HCT116 (cell line): ENCODE measurements at regions not wholly inside any gene's neighbourhood (a gene's known extent, or its start where the extent isn't known, plus 50 kb on each side); places are given as distances from the start of the nearest gene placed in this dataset.

Source experiments
- EZH2 ChIP-seq: fragments of 200-600 bp; sonication (generic); IDR thresholded peaks from 2 replicates; pipeline ENCODE4 v1.6.1; 2017; ENCODE audit warnings: antibody characterized with exemption, mixed run types
- EZH2phosphoT487 ChIP-seq: fragments of 200-600 bp; IDR thresholded peaks from 2 replicates; pipeline ENCODE4 v1.6.1; 2018; ENCODE audit warnings: antibody characterized with exemption, borderline replicate concordance
- JUND ChIP-seq: IDR thresholded peaks from 2 replicates; pipeline ENCODE4 v1.6.1; 2012
- POLR2A ChIP-seq: IDR thresholded peaks from 2 replicates; pipeline ENCODE4 v1.7.0; 2011; ENCODE audit warnings: borderline replicate concordance; ENCODE audit not compliant: insufficient read depth, insufficient read length; ENCODE audit errors: extremely low read depth
- POLR2AphosphoS5 ChIP-seq: IDR thresholded peaks from 2 replicates; pipeline ENCODE4 v1.6.1; 2011; ENCODE audit warnings: mild to moderate bottlenecking, low read depth, low read length, moderate library complexity
- TF ChIP-seq, protein P1 (sequence below): IDR thresholded peaks from 2 replicates; pipeline ENCODE4 v1.6.1; 2012
- TF ChIP-seq, protein P2 (sequence below), 3 experiments: fragments of 200-600 bp in 1 of 3; sonication (generic) in 1 of 3; IDR thresholded peaks in 2 of 3; conservative IDR thresholded peaks in 1 of 3; 2 replicates each; pipeline ENCODE4 v1.5.1; 2012 to 2017; ENCODE audit warnings: low read depth in 2 of 3, low read length in 2 of 3, antibody characterized with exemption in 1 of 3, borderline replicate concordance in 1 of 3, control low read depth in 1 of 3, mild to moderate bottlenecking in 1 of 3, mixed read lengths in 1 of 3, mixed run types in 1 of 3, moderate library complexity in 1 of 3; ENCODE audit not compliant: insufficient read depth in 1 of 3

DNA sequence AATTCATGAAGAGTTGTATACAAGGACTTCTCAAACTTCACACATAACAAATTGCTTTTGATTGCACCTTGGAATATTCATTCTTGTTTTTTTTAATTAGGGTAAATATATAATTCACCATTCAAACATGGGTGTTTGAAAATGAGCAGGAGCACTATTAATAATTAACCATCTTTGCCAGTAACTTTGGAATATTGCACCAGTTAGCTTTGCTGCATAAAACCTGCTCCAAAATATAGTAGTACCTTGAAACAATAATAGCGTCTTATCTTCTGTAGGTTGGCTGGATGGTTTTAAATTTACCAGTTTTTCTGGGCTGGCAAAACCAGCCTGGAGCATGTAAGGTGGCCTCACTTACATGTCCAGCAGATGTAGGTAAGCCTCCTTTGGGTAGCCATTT, 1112.4 kb downstream of the TRHDE start:
- TF ChIP-seq, protein P1, sequence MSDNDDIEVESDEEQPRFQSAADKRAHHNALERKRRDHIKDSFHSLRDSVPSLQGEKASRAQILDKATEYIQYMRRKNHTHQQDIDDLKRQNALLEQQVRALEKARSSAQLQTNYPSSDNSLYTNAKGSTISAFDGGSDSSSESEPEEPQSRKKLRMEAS: no peak
- TF ChIP-seq, protein P2, sequence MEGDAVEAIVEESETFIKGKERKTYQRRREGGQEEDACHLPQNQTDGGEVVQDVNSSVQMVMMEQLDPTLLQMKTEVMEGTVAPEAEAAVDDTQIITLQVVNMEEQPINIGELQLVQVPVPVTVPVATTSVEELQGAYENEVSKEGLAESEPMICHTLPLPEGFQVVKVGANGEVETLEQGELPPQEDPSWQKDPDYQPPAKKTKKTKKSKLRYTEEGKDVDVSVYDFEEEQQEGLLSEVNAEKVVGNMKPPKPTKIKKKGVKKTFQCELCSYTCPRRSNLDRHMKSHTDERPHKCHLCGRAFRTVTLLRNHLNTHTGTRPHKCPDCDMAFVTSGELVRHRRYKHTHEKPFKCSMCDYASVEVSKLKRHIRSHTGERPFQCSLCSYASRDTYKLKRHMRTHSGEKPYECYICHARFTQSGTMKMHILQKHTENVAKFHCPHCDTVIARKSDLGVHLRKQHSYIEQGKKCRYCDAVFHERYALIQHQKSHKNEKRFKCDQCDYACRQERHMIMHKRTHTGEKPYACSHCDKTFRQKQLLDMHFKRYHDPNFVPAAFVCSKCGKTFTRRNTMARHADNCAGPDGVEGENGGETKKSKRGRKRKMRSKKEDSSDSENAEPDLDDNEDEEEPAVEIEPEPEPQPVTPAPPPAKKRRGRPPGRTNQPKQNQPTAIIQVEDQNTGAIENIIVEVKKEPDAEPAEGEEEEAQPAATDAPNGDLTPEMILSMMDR (IDR thresholded peaks at IDR 0.05 in 2 of 3, conservative IDR thresholded peaks at IDR 0.05 in 1 of 3; ENCODE audit: borderline replicate concordance in 1 of 3, insufficient read depth in 1 of 3, low read depth in 2 of 3, low read length in 2 of 3): no peak
- TF ChIP-seq EZH2: no peak
- no peak for TF ChIP-seq EZH2phosphoT487
- no peak for TF ChIP-seq POLR2AphosphoS5
- no peak for TF ChIP-seq POLR2A
- no peak for TF ChIP-seq JUND
